ENCODE measurements at regions not wholly inside any gene's neighbourhood (a gene's known extent, or its start where the extent isn't known, plus 50 kb on each side); places are given as distances from the start of the nearest gene placed in this dataset.

GRCh38 chr12:100068305-100068704, 74.4 kb downstream of the BLTP3B start:
- Histone ChIP-seq H3K27ac (ENCODE audit: low read depth in 1 of 2, low read length in 2 of 2) (no peak overlapping the region), H3K9me3 (ENCODE audit: control insufficient read depth in 4 of 4, low read length in 3 of 4) (no peaks in the 10 kb centered on the region), H3K27me3 (ENCODE audit: control insufficient read depth in 4 of 4, insufficient read depth in 4 of 4, low read length in 3 of 4) (no peaks in the 10 kb centered on the region), H3K36me3 (ENCODE audit: control insufficient read depth in 4 of 4, insufficient read depth in 3 of 4, low read depth in 1 of 4, low read length in 3 of 4) (peaks cover 6 to 15% (median 11%) of the 10 kb centered on the region in 4 donors), H3K4me3 (ENCODE audit: low read depth in 1 of 3, low read length in 3 of 3) (no peak overlapping the region), H3K9ac (ENCODE audit: low read depth in 1 of 2, low read length in 2 of 2) (no peak overlapping the region), H3K4me1 (ENCODE audit: control insufficient read depth in 4 of 4, insufficient read depth in 4 of 4, low read length in 3 of 4) (no peaks in the 10 kb centered on the region)
- WGBS: 99% methylated on average over 1 of the region's 1 CpG
- TF ChIP-seq RXRA (IDR thresholded peaks at IDR 0.05): no peak
- no peak for TF ChIP-seq REST (IDR thresholded peaks at IDR 0.05)
- TF ChIP-seq FOXA2 (IDR thresholded peaks at IDR 0.05): no peak
- TF ChIP-seq TAF1 (conservative IDR thresholded peaks at IDR 0.05): no peak
- TF ChIP-seq NR2F2 (IDR thresholded peaks at IDR 0.05): no peak
- no peak for TF ChIP-seq ATF3 (IDR thresholded peaks at IDR 0.05)
- no peak for TF ChIP-seq HNF4A (conservative IDR thresholded peaks at IDR 0.05)
- no peak for TF ChIP-seq HNF4G (IDR thresholded peaks at IDR 0.05)
- no peak for TF ChIP-seq ZBTB33 (IDR thresholded peaks at IDR 0.05)
- TF ChIP-seq CTCF (IDR thresholded peaks at IDR 0.05; ENCODE audit: low read depth, low read length, missing input control): no peak
- TF ChIP-seq GABPA (IDR thresholded peaks at IDR 0.05 in 1 of 2, conservative IDR thresholded peaks at IDR 0.05 in 1 of 2): no peak
- TF ChIP-seq JUND (IDR thresholded peaks at IDR 0.05): no peak
- no peak for TF ChIP-seq RAD21 (IDR thresholded peaks at IDR 0.05)
- no peak for DNase-seq (ENCODE audit: low spot score)

- Histone ChIP-seq H3K4me3 (ENCODE audit: low read depth in 1 of 3, low read length in 3 of 3) (no peak overlapping the region), H3K4me1 (ENCODE audit: control insufficient read depth in 4 of 4, insufficient read depth in 4 of 4, low read length in 3 of 4) (no peaks in the 10 kb centered on the region), H3K27ac (ENCODE audit: low read depth in 1 of 2, low read length in 2 of 2) (no peak overlapping the region), H3K27me3 (ENCODE audit: control insufficient read depth in 4 of 4, insufficient read depth in 4 of 4, low read length in 3 of 4) (no peaks in the 10 kb centered on the region), H3K36me3 (ENCODE audit: control insufficient read depth in 4 of 4, insufficient read depth in 3 of 4, low read depth in 1 of 4, low read length in 3 of 4) (peaks cover 5 to 28% (median 17%) of the 10 kb centered on the region in 4 donors), H3K9ac (ENCODE audit: low read depth in 1 of 2, low read length in 2 of 2) (no peak overlapping the region), H3K9me3 (ENCODE audit: control insufficient read depth in 4 of 4, low read length in 3 of 4) (no peaks in the 10 kb centered on the region)
- 97% methylated on average over 3 of the region's 3 CpGs for WGBS
- DNase-seq (ENCODE audit: low spot score): no peak
- no peak for TF ChIP-seq GABPA (IDR thresholded peaks at IDR 0.05 in 1 of 2, conservative IDR thresholded peaks at IDR 0.05 in 1 of 2)
- no peak for TF ChIP-seq FOXA2 (IDR thresholded peaks at IDR 0.05)
- TF ChIP-seq MAX (IDR thresholded peaks at IDR 0.05): no peak
- TF ChIP-seq HNF4A (conservative IDR thresholded peaks at IDR 0.05): no peak
- no peak for TF ChIP-seq FOXA1 (IDR thresholded peaks at IDR 0.05)
- TF ChIP-seq CTCF (IDR thresholded peaks at IDR 0.05; ENCODE audit: low read depth, low read length, missing input control): no peak
- TF ChIP-seq RXRA (IDR thresholded peaks at IDR 0.05): no peak
- no peak for TF ChIP-seq EGR1 (IDR thresholded peaks at IDR 0.05; ENCODE audit: low read depth in 2 of 2)
- TF ChIP-seq JUND (IDR thresholded peaks at IDR 0.05): no peak
- no peak for TF ChIP-seq ZBTB33 (IDR thresholded peaks at IDR 0.05)
- TF ChIP-seq HNF4G (IDR thresholded peaks at IDR 0.05): no peak
- no peak for TF ChIP-seq TAF1 (conservative IDR thresholded peaks at IDR 0.05)
Observed at GRCh38 chr12:100061814-100062213, 77.1 kb upstream of the ANKS1B start.

All from liver (tissue), 8 donors.